Effector memory CD8-positive, alpha-beta T cell (primary cell): ENCODE measurements at regions not wholly inside any gene's neighbourhood (a gene's known extent, or its start where the extent isn't known, plus 50 kb on each side); places are given as distances from the start of the nearest gene placed in this dataset.
A peak's percentile ranks its signal among the peaks of the same experiment; 100 is the strongest.
"Not testable (repeated sequence)": the region's sequence is repeated elsewhere in the genome, so short reads cannot be mapped to it uniquely, and the experiment has no call there.

ENCODE experiments used
- ATAC-seq: fragments of 150-1000 bp; cut with Tn5 transposase; replicated peaks from 2 replicates; pipeline ENCODE4 v1.10.0; 2021; ENCODE audit warnings: mild to moderate bottlenecking, moderate library complexity
- DNase-seq, 3 experiments: peaks; one replicate each; pipeline ENCODE4 v3.0.0; 2021
- H3K27ac Mint-ChIP-seq, 2 donors: one replicate each; pipeline ENCODE4 v1.8.0; 2022; ENCODE audit warnings: mild to moderate bottlenecking in 2 of 2, mixed read lengths in 2 of 2, moderate library complexity in 2 of 2
- H3K27me3 Mint-ChIP-seq, 2 donors: one replicate each; pipeline ENCODE4 v1.8.0; 2022; ENCODE audit warnings: mixed read lengths in 2 of 2
- H3K36me3 Mint-ChIP-seq: one replicate; pipeline ENCODE4 v1.8.0; 2022; ENCODE audit warnings: mild to moderate bottlenecking, moderate library complexity, mixed read lengths; ENCODE audit not compliant: insufficient read depth
- H3K4me1 Mint-ChIP-seq, 2 donors: one replicate each; pipeline ENCODE4 v1.8.0; 2022; ENCODE audit warnings: low read depth in 2 of 2, mixed read lengths in 2 of 2
- H3K4me3 Mint-ChIP-seq, 2 donors: one replicate each; pipeline ENCODE4 v1.8.0; 2022; ENCODE audit warnings: mild to moderate bottlenecking in 2 of 2, mixed read lengths in 2 of 2, moderate library complexity in 2 of 2
- H3K9me3 Mint-ChIP-seq, 2 donors: one replicate each; pipeline ENCODE4 v1.8.0; 2022; ENCODE audit warnings: mixed read lengths in 2 of 2

GRCh38 chr1:59212706-59213105, 84.2 kb upstream of the FGGY start:
- Mint-ChIP-seq H3K9me3 (peaks cover 0 to 2% of the 10 kb centered on the region in 2 donors), H3K4me1 (no peaks in the 10 kb centered on the region), H3K27me3 (no peaks in the 10 kb centered on the region), H3K36me3 (peaks cover 3% of the 10 kb centered on the region), H3K4me3 (no peak overlapping the region), H3K27ac (no peak overlapping the region)
- DNase-seq (no peak), ATAC-seq (no peak)

- Mint-ChIP-seq H3K36me3 (peaks cover 3% of the 10 kb centered on the region), H3K4me3 (no peak overlapping the region), H3K4me1 (no peaks in the 10 kb centered on the region), H3K27ac (no peak overlapping the region), H3K9me3 (peaks cover 0 to 2% of the 10 kb centered on the region in 2 donors), H3K27me3 (no peaks in the 10 kb centered on the region)
- DNase-seq (no peak), ATAC-seq (no peak)
Observed at GRCh38 chr1:59214248-59215208, 82.4 kb upstream of the FGGY start.

GRCh38 chr1:59215766-59216291, 81.1 kb upstream of the FGGY start:
- ATAC-seq (no peak), DNase-seq (no peak)
- Mint-ChIP-seq H3K9me3 (peaks cover 0 to 2% of the 10 kb centered on the region in 2 donors), H3K36me3 (peaks cover 3% of the 10 kb centered on the region), H3K27ac (no peak overlapping the region), H3K4me3 (no peak overlapping the region), H3K4me1 (no peaks in the 10 kb centered on the region), H3K27me3 (no peaks in the 10 kb centered on the region)

GRCh38 chr1:59217439-59217838, 79.5 kb upstream of the FGGY start:
- not testable (repeated sequence) for H3K4me1 Mint-ChIP-seq, H3K9me3 Mint-ChIP-seq, DNase-seq, H3K27me3 Mint-ChIP-seq, H3K36me3 Mint-ChIP-seq, ATAC-seq, H3K4me3 Mint-ChIP-seq
- H3K27ac Mint-ChIP-seq = peak overlapping the region in 1 of 2 donors; percentile 6

- no peaks in the 10 kb centered on the region for H3K36me3 Mint-ChIP-seq
- H3K27me3 Mint-ChIP-seq = no peaks in the 10 kb centered on the region
- DNase-seq (no peak), ATAC-seq (no peak)
- no peak overlapping the region for H3K4me3 Mint-ChIP-seq
- peaks cover 0 to 2% of the 10 kb centered on the region in 2 donors for H3K9me3 Mint-ChIP-seq
- no peaks in the 10 kb centered on the region for H3K4me1 Mint-ChIP-seq
- no peak overlapping the region for H3K27ac Mint-ChIP-seq
Observed at GRCh38 chr1:59218521-59219236, 78.2 kb upstream of the FGGY start.

GRCh38 chr1:59219916-59220315, 77.0 kb upstream of the FGGY start:
- ATAC-seq = no peak
- no peaks in the 10 kb centered on the region for H3K36me3 Mint-ChIP-seq

GRCh38 chr1:59220356-59220755, 76.5 kb upstream of the FGGY start:
- Mint-ChIP-seq H3K27me3 (no peaks in the 10 kb centered on the region), H3K4me1 (no peaks in the 10 kb centered on the region), H3K9me3 (peaks cover 0 to 2% of the 10 kb centered on the region in 2 donors), H3K4me3 (no peak overlapping the region), H3K27ac (no peak overlapping the region), H3K36me3 (no peaks in the 10 kb centered on the region)
- DNase-seq (no peak), ATAC-seq (no peak)

More at GRCh38 chr1:59219916-59220315, 77.0 kb upstream of the FGGY start:
- Mint-ChIP-seq H3K4me3 (no peak overlapping the region), H3K9me3 (peaks cover 0 to 2% of the 10 kb centered on the region in 2 donors), H3K27ac (no peak overlapping the region), H3K27me3 (no peaks in the 10 kb centered on the region), H3K4me1 (no peaks in the 10 kb centered on the region)
- no peak for DNase-seq

GRCh38 chr1:59223198-59223597, 73.7 kb upstream of the FGGY start:
- Mint-ChIP-seq H3K9me3 (no peaks in the 10 kb centered on the region), H3K27me3 (no peaks in the 10 kb centered on the region), H3K36me3 (no peaks in the 10 kb centered on the region), H3K27ac (peak overlapping the region in 1 of 2 donors; percentile 39), H3K4me3 (no peak overlapping the region), H3K4me1 (no peaks in the 10 kb centered on the region)
- DNase-seq (no peak), ATAC-seq (no peak)

- Mint-ChIP-seq H3K4me1 (no peaks in the 10 kb centered on the region), H3K27ac (peak overlapping the region in 1 of 2 donors; percentile 3), H3K27me3 (no peaks in the 10 kb centered on the region), H3K4me3 (no peak overlapping the region), H3K9me3 (no peaks in the 10 kb centered on the region), H3K36me3 (no peaks in the 10 kb centered on the region)
- ATAC-seq (no peak), DNase-seq (no peak)
Observed at GRCh38 chr1:59223989-59224634, 72.8 kb upstream of the FGGY start.

GRCh38 chr1:59225594-59226316, 71.1 kb upstream of the FGGY start:
- Mint-ChIP-seq H3K36me3 (no peaks in the 10 kb centered on the region), H3K4me3 (no peak overlapping the region), H3K27ac (no peak overlapping the region), H3K27me3 (no peaks in the 10 kb centered on the region), H3K4me1 (no peaks in the 10 kb centered on the region), H3K9me3 (no peaks in the 10 kb centered on the region)
- ATAC-seq (no peak), DNase-seq (no peak)

GRCh38 chr1:59229138-59229537, 67.8 kb upstream of the FGGY start:
- Mint-ChIP-seq H3K27ac (no peak overlapping the region), H3K27me3 (no peaks in the 10 kb centered on the region), H3K4me1 (no peaks in the 10 kb centered on the region), H3K4me3 (no peak overlapping the region), H3K36me3 (no peaks in the 10 kb centered on the region), H3K9me3 (no peaks in the 10 kb centered on the region)
- no peak for DNase-seq
- ATAC-seq = no peak

GRCh38 chr1:59230622-59231021, 66.3 kb upstream of the FGGY start:
- DNase-seq (no peak), ATAC-seq (no peak)
- Mint-ChIP-seq H3K4me3 (no peak overlapping the region), H3K4me1 (no peaks in the 10 kb centered on the region), H3K27me3 (no peaks in the 10 kb centered on the region), H3K27ac (no peak overlapping the region), H3K36me3 (no peaks in the 10 kb centered on the region), H3K9me3 (no peaks in the 10 kb centered on the region)

GRCh38 chr1:59232216-59232615, 64.7 kb upstream of the FGGY start:
- no peaks in the 10 kb centered on the region for H3K9me3 Mint-ChIP-seq
- no peak overlapping the region for H3K4me3 Mint-ChIP-seq
- H3K4me1 Mint-ChIP-seq = no peaks in the 10 kb centered on the region
- ATAC-seq = no peak
- no peaks in the 10 kb centered on the region for H3K36me3 Mint-ChIP-seq
- no peak overlapping the region for H3K27ac Mint-ChIP-seq
- no peaks in the 10 kb centered on the region for H3K27me3 Mint-ChIP-seq
- DNase-seq = no peak
